ENCODE measurements at regions not wholly inside any gene's neighbourhood (a gene's known extent, or its start where the extent isn't known, plus 50 kb on each side); places are given as distances from the start of the nearest gene placed in this dataset.

DNA sequence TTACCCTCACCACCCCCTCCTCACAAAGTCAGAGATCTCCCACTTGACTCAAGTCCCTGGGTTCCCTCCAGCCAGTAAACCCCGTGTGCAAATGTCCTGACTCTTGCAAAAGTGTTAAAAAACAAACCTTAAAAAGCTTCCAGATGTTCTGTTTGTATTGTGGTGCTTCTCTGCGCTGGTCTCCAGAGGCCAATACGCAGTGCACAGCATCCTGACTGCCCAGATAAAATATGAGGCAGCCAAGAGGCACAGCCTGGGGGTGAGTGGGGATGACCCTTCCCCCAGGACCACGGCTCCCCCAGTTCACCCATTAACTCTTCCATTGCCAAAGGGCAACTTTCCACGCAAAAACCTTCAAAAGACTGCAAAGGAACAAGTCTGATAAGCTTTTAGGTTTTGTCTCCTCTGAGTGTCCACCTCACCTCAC lies 291.8 kb downstream of the SOX9 start:
- Mint-ChIP-seq H3K27ac (no peak overlapping the region), H3K27me3 (no peaks in the 10 kb centered on the region), H3K4me1 (ENCODE audit: low read depth) (no peaks in the 10 kb centered on the region), H3K4me3 (no peak overlapping the region), H3K9me3 (peaks cover 5% of the 10 kb centered on the region), H3K36me3 (ENCODE audit: low read depth) (no peaks in the 10 kb centered on the region)
- H3K4me3 ChIP-seq (ENCODE audit: low read length) = no peak overlapping the region
- H3K4me1 ChIP-seq (ENCODE audit: insufficient read depth, low read length) = no peaks in the 10 kb centered on the region
- intact Hi-C loops (cut with DNase I, micrococcal nuclease) = no loop called here
- no peaks in the 10 kb centered on the region for H3K36me3 ChIP-seq (ENCODE audit: insufficient read depth, low read length)
- DNase-seq = no peak
- TF ChIP-seq, protein P1, sequence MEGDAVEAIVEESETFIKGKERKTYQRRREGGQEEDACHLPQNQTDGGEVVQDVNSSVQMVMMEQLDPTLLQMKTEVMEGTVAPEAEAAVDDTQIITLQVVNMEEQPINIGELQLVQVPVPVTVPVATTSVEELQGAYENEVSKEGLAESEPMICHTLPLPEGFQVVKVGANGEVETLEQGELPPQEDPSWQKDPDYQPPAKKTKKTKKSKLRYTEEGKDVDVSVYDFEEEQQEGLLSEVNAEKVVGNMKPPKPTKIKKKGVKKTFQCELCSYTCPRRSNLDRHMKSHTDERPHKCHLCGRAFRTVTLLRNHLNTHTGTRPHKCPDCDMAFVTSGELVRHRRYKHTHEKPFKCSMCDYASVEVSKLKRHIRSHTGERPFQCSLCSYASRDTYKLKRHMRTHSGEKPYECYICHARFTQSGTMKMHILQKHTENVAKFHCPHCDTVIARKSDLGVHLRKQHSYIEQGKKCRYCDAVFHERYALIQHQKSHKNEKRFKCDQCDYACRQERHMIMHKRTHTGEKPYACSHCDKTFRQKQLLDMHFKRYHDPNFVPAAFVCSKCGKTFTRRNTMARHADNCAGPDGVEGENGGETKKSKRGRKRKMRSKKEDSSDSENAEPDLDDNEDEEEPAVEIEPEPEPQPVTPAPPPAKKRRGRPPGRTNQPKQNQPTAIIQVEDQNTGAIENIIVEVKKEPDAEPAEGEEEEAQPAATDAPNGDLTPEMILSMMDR (IDR thresholded peaks at IDR 0.05) = no peak
- peaks cover 0 to 12% of the 10 kb centered on the region in 2 experiments for H3K9me3 ChIP-seq (ENCODE audit: control insufficient read depth in 1 of 2, insufficient read depth in 1 of 2, low read length in 2 of 2)
- POLR2A ChIA-PET = no interaction called here
- CTCF ChIA-PET = no interaction called here
- no peaks in the 10 kb centered on the region for H3K27me3 ChIP-seq (ENCODE audit: control insufficient read depth in 1 of 2, insufficient read depth in 2 of 2, low read length in 2 of 2)
- ATAC-seq (ENCODE audit: poor library complexity) = no peak
- H3K27ac ChIP-seq (ENCODE audit: low read depth in 1 of 2, low read length in 2 of 2) = no peak overlapping the region

GRCh38 chr17:72413077-72414031 lies 292.5 kb downstream of the SOX9 start:
- H3K27me3 ChIP-seq (ENCODE audit: control insufficient read depth in 1 of 2, insufficient read depth in 2 of 2, low read length in 2 of 2) = no peaks in the 10 kb centered on the region
- H3K27ac ChIP-seq (ENCODE audit: low read depth in 1 of 2, low read length in 2 of 2) = no peak overlapping the region
- no peak overlapping the region for H3K4me3 ChIP-seq (ENCODE audit: low read length)
- H3K4me1 ChIP-seq (ENCODE audit: insufficient read depth, low read length) = no peaks in the 10 kb centered on the region
- Mint-ChIP-seq H3K27ac (no peak overlapping the region), H3K9me3 (peaks cover 8% of the 10 kb centered on the region), H3K27me3 (no peaks in the 10 kb centered on the region), H3K4me3 (no peak overlapping the region), H3K4me1 (ENCODE audit: low read depth) (no peaks in the 10 kb centered on the region), H3K36me3 (ENCODE audit: low read depth) (no peaks in the 10 kb centered on the region)
- DNase-seq (no peak), ATAC-seq (ENCODE audit: poor library complexity) (no peak)
- intact Hi-C loops (cut with DNase I, micrococcal nuclease) = no loop called here
- H3K36me3 ChIP-seq (ENCODE audit: insufficient read depth, low read length) = no peaks in the 10 kb centered on the region
- POLR2A ChIA-PET = no interaction called here
- TF ChIP-seq, protein P1 (IDR thresholded peaks at IDR 0.05) = no peak
- peaks cover 2 to 12% of the 10 kb centered on the region in 2 experiments for H3K9me3 ChIP-seq (ENCODE audit: control insufficient read depth in 1 of 2, insufficient read depth in 1 of 2, low read length in 2 of 2)
- CTCF ChIA-PET = no interaction called here

- intact Hi-C loops (cut with DNase I, micrococcal nuclease) = no loop called here
Observed at GRCh38 chr17:72414032-72414396, 293.2 kb downstream of the SOX9 start.

More at GRCh38 chr17:72414032-72414396, 293.2 kb downstream of the SOX9 start:
- H3K4me3 ChIP-seq (ENCODE audit: low read length) = no peak overlapping the region
- POLR2A ChIA-PET = no interaction called here
- no peak overlapping the region for H3K27ac ChIP-seq (ENCODE audit: low read depth in 1 of 2, low read length in 2 of 2)
- ATAC-seq (ENCODE audit: poor library complexity) (no peak), DNase-seq (no peak)
- Mint-ChIP-seq H3K36me3 (ENCODE audit: low read depth) (no peaks in the 10 kb centered on the region), H3K27me3 (no peaks in the 10 kb centered on the region), H3K4me1 (ENCODE audit: low read depth) (no peaks in the 10 kb centered on the region), H3K27ac (no peak overlapping the region), H3K9me3 (peaks cover 10% of the 10 kb centered on the region), H3K4me3 (no peak overlapping the region)
- TF ChIP-seq, protein P1 (IDR thresholded peaks at IDR 0.05) = no peak
- no peaks in the 10 kb centered on the region for H3K36me3 ChIP-seq (ENCODE audit: insufficient read depth, low read length)
- H3K9me3 ChIP-seq (ENCODE audit: control insufficient read depth in 1 of 2, insufficient read depth in 1 of 2, low read length in 2 of 2) = peaks cover 4 to 12% of the 10 kb centered on the region in 2 experiments
- H3K27me3 ChIP-seq (ENCODE audit: control insufficient read depth in 1 of 2, insufficient read depth in 2 of 2, low read length in 2 of 2) = no peaks in the 10 kb centered on the region
- H3K4me1 ChIP-seq (ENCODE audit: insufficient read depth, low read length) = no peaks in the 10 kb centered on the region
- CTCF ChIA-PET = no interaction called here

All from CD4-positive, alpha-beta T cell (primary cell).